Peyer's patch (tissue), 4 donors: ENCODE measurements at regions not wholly inside any gene's neighbourhood (a gene's known extent, or its start where the extent isn't known, plus 50 kb on each side); places are given as distances from the start of the nearest gene placed in this dataset.

Experiments used
- POLR2A ChIP-seq, 2 donors: fragments of 450-650 bp; IDR thresholded peaks; one replicate each; pipeline ENCODE4 v1.5.1; 2017; ENCODE audit warnings: antibody characterized with exemption in 2 of 2, mild to moderate bottlenecking in 2 of 2, moderate library complexity in 2 of 2
- TF ChIP-seq, protein P1 (sequence below), 6 experiments: fragments of 450-650 bp in 4 of 6; fragments of 200-600 bp in 2 of 6; sonication (generic) in 1 of 6; IDR thresholded peaks; one replicate each; pipeline ENCODE4 v1.5.1; 2017 to 2019; ENCODE audit warnings: antibody characterized with exemption in 6 of 6, mild to moderate bottlenecking in 3 of 6, moderate library complexity in 1 of 6

DNA sequence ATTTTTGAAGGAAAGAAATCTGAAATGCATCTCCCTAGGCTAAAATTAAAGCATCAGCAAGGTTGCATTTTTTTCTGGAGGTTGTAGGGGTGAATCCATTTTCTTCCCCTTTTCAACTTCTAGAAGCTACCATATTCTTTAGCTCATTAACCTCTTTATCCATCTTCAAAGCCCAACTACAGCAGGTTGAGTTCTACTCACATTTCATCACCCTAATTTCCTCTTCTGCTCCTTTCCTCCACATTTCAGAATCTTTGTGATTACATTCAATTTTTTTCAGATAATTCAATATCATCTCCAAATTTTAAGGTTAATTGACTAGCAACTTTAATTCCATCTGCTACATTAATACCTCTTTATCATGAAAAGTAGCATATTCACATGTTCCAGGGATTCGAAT lies 2655.7 kb upstream of the PCDH20 start:
- TF ChIP-seq, protein P1, sequence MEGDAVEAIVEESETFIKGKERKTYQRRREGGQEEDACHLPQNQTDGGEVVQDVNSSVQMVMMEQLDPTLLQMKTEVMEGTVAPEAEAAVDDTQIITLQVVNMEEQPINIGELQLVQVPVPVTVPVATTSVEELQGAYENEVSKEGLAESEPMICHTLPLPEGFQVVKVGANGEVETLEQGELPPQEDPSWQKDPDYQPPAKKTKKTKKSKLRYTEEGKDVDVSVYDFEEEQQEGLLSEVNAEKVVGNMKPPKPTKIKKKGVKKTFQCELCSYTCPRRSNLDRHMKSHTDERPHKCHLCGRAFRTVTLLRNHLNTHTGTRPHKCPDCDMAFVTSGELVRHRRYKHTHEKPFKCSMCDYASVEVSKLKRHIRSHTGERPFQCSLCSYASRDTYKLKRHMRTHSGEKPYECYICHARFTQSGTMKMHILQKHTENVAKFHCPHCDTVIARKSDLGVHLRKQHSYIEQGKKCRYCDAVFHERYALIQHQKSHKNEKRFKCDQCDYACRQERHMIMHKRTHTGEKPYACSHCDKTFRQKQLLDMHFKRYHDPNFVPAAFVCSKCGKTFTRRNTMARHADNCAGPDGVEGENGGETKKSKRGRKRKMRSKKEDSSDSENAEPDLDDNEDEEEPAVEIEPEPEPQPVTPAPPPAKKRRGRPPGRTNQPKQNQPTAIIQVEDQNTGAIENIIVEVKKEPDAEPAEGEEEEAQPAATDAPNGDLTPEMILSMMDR (IDR thresholded peaks at IDR 0.05): no peak
- no peak for TF ChIP-seq POLR2A (IDR thresholded peaks at IDR 0.05)
